Neuronal stem cell (in vitro differentiated cells): ENCODE measurements at regions not wholly inside any gene's neighbourhood (a gene's known extent, or its start where the extent isn't known, plus 50 kb on each side); places are given as distances from the start of the nearest gene placed in this dataset.

ENCODE experiments used
- DNase-seq: peaks from one replicate; pipeline ENCODE4 v3.0.0-alpha.2; 2013; ENCODE audit warnings: low spot score
- H2AFZ ChIP-seq: one replicate; pipeline ENCODE4 v1.6.1; 2013; ENCODE audit warnings: mild to moderate bottlenecking, low read length, inconsistent platforms
- H2AK5ac ChIP-seq: 2 replicates; pipeline ENCODE4 v1.6.1; 2013; ENCODE audit warnings: low read depth, mild to moderate bottlenecking, inconsistent platforms, low read length, moderate library complexity, mixed read lengths
- H2BK120ac ChIP-seq: 2 replicates; pipeline ENCODE4 v1.6.1; 2013; ENCODE audit warnings: low read depth, mild to moderate bottlenecking, inconsistent platforms, low read length, moderate library complexity, mixed read lengths
- H2BK12ac ChIP-seq: one replicate; pipeline ENCODE4 v1.6.1; 2013; ENCODE audit warnings: low read length, inconsistent platforms
- H2BK15ac ChIP-seq: 2 replicates; pipeline ENCODE4 v1.6.1; 2013; ENCODE audit warnings: mild to moderate bottlenecking, low read length, inconsistent platforms, mixed read lengths
- H2BK5ac ChIP-seq: one replicate; pipeline ENCODE4 v1.6.1; 2013; ENCODE audit warnings: inconsistent platforms, mild to moderate bottlenecking, low read length, moderate library complexity
- H3K14ac ChIP-seq: one replicate; pipeline ENCODE4 v1.6.1; 2013; ENCODE audit warnings: low read length, inconsistent platforms
- H3K18ac ChIP-seq: 2 replicates; pipeline ENCODE4 v1.6.1; 2013; ENCODE audit warnings: low read length, inconsistent platforms
- H3K23ac ChIP-seq: 2 replicates; pipeline ENCODE4 v1.6.1; 2013; ENCODE audit warnings: low read depth, mild to moderate bottlenecking, mixed read lengths, low read length, inconsistent platforms; ENCODE audit not compliant: poor library complexity
- H3K27ac ChIP-seq: replicated peaks from 3 replicates; pipeline ENCODE4 v1.5.1; 2013; ENCODE audit warnings: low read length, inconsistent platforms
- H3K27me3 ChIP-seq, 3 experiments: 2 replicates each; pipeline ENCODE4 v1.6.1; 2013; ENCODE audit warnings: low read length in 3 of 3, mild to moderate bottlenecking in 2 of 3, inconsistent platforms in 1 of 3, low read depth in 1 of 3, mixed read lengths in 1 of 3, moderate library complexity in 1 of 3; ENCODE audit not compliant: control insufficient read depth in 3 of 3, insufficient read depth in 3 of 3
- H3K36me3 ChIP-seq, 2 donors: replicated peaks in 1 of 2; 2 replicates each; pipeline ENCODE4 v1.6.1; 2013; ENCODE audit warnings: low read length in 2 of 2; ENCODE audit not compliant: control insufficient read depth in 2 of 2, insufficient read depth in 2 of 2
- H3K4ac ChIP-seq: 2 replicates; pipeline ENCODE4 v1.6.1; 2013; ENCODE audit warnings: inconsistent platforms, mild to moderate bottlenecking, low read length, moderate library complexity
- H3K4me1 ChIP-seq, 2 donors: 1 replicate in 1 of 2; 2 replicates in 1 of 2; pipeline ENCODE4 v1.6.1; 2013; ENCODE audit warnings: low read length in 2 of 2, low read depth in 1 of 2; ENCODE audit not compliant: control insufficient read depth in 2 of 2, insufficient read depth in 1 of 2
- H3K4me2 ChIP-seq: one replicate; pipeline ENCODE4 v1.6.1; 2013; ENCODE audit warnings: mild to moderate bottlenecking, low read length, inconsistent platforms; ENCODE audit not compliant: insufficient read depth, poor library complexity, severe bottlenecking
- H3K4me3 ChIP-seq, 2 donors: 2 replicates each; pipeline ENCODE4 v1.5.1; 2013; ENCODE audit warnings: low read length in 2 of 2, mild to moderate bottlenecking in 2 of 2, inconsistent platforms in 1 of 2, moderate library complexity in 1 of 2
- H3K79me1 ChIP-seq: one replicate; pipeline ENCODE4 v1.6.1; 2013; ENCODE audit warnings: low read depth, mild to moderate bottlenecking, inconsistent platforms, low read length, moderate library complexity
- H3K9ac ChIP-seq: one replicate; pipeline ENCODE4 v1.6.1; 2013; ENCODE audit warnings: mild to moderate bottlenecking, low read depth, low read length, inconsistent platforms; ENCODE audit not compliant: poor library complexity
- H3K9me3 ChIP-seq, 2 donors: replicated peaks in 1 of 2; 2 replicates each; pipeline versions ENCODE3 to v1.6.1; 2013; ENCODE audit warnings: low read length in 2 of 2, mild to moderate bottlenecking in 2 of 2, inconsistent platforms in 1 of 2, low read depth in 1 of 2, mixed read lengths in 1 of 2, moderate library complexity in 1 of 2; ENCODE audit not compliant: control insufficient read depth in 2 of 2, insufficient read depth in 1 of 2
- H4K8ac ChIP-seq: one replicate; pipeline ENCODE4 v1.6.1; 2013; ENCODE audit warnings: low read depth, mild to moderate bottlenecking, inconsistent platforms, low read length, moderate library complexity
- H4K91ac ChIP-seq: one replicate; pipeline ENCODE4 v1.6.1; 2013; ENCODE audit warnings: low read length, low read depth, mild to moderate bottlenecking, inconsistent platforms; ENCODE audit not compliant: poor library complexity
- WGBS, 2 donors: extraction: QIAGEN DNeasy Blood & Tissue Kit; methylation state at CpG; one replicate each; pipeline ENCODE4 v1.1.7; 2013; ENCODE audit warnings: missing lambda C conversion rate in 2 of 2, mixed read lengths in 1 of 2; ENCODE audit not compliant: insufficient read length in 2 of 2, insufficient replicate concordance in 1 of 2; ENCODE audit errors: extremely low coverage in 2 of 2; 5-methylcytosine and 5-hydroxymethylcytosine counted together

GRCh38 chr12:82069931-82070514 is 288.2 kb downstream of the CCDC59 start:
- Histone ChIP-seq H3K4ac (no peak overlapping the region), H2AK5ac (no peak overlapping the region), H3K36me3 (no peaks in the 10 kb centered on the region), H2BK5ac (no peak overlapping the region), H3K23ac (no peak overlapping the region), H3K9ac (no peak overlapping the region), H2BK120ac (no peak overlapping the region), H4K91ac (no peak overlapping the region), H3K27ac (no peak overlapping the region), H3K4me1 (no peaks in the 10 kb centered on the region), H3K14ac (no peak overlapping the region), H4K8ac (no peak overlapping the region), H2BK15ac (no peak overlapping the region), H3K79me1 (no peaks in the 10 kb centered on the region), H3K9me3 (no peaks in the 10 kb centered on the region), H2BK12ac (no peak overlapping the region), H2AFZ (no peak overlapping the region), H3K18ac (no peak overlapping the region), H3K27me3 (no peaks in the 10 kb centered on the region), H3K4me2 (no peak overlapping the region), H3K4me3 (no peak overlapping the region)
- WGBS, 2 donors = no CpG with 5 or more reads among the region's 2 CpGs
- no peak for DNase-seq

DNA sequence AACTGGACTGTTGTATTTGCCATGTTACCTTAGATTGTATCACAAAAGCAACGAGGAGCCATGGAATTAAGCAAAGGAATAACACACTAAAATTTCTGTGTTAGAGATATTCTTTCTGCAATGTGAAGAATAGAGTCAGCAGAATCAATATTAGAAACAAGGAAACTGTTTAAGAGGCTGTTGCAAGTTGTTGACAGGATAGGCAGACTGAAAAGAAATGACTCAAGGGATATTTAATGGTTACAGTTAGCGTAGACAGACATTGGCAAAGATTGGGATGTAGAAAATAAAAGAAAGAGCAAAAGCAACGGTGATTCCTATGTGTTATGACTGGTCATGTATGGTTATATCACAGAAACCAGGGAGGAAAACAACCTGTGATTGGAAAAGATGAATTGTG is 299.0 kb upstream of the PPFIA2 start:
- Histone ChIP-seq H4K8ac (no peak overlapping the region), H3K27me3 (no peaks in the 10 kb centered on the region), H3K9ac (no peak overlapping the region), H3K4me3 (no peak overlapping the region), H3K4ac (no peak overlapping the region), H3K9me3 (no peaks in the 10 kb centered on the region), H3K4me2 (no peak overlapping the region), H4K91ac (no peak overlapping the region), H2BK120ac (no peak overlapping the region), H3K79me1 (no peaks in the 10 kb centered on the region), H3K23ac (no peak overlapping the region), H2BK12ac (no peak overlapping the region), H3K4me1 (no peaks in the 10 kb centered on the region), H2AK5ac (no peak overlapping the region), H2BK5ac (no peak overlapping the region), H3K14ac (no peak overlapping the region), H3K18ac (no peak overlapping the region), H3K36me3 (no peaks in the 10 kb centered on the region), H2AFZ (no peak overlapping the region), H3K27ac (no peak overlapping the region), H2BK15ac (no peak overlapping the region)
- WGBS, 2 donors = no CpG with 5 or more reads among the region's 3 CpGs
- no peak for DNase-seq

DNA sequence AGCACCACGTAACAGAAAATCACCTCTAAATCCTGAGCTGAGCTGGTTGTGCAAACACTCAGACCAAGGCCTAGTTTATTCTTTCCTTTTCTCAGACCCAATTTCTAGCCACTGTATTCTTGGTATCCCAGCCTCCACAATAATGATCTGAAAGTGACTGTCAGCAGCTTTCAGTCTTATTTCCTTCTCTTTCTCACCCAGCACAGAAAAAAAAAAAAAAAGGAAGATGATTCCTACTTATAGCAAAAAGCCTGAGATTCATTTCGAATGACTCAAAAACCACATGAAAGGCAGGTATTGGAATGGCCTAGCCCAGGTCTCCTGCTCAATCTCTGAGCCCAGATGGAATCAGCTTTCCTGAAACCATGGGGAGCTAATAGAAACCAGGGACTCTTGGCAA is 298.6 kb upstream of the PPFIA2 start:
- no peak overlapping the region for H4K8ac ChIP-seq
- H3K27me3 ChIP-seq = no peaks in the 10 kb centered on the region
- no peak overlapping the region for H3K4me2 ChIP-seq
- H3K4me1 ChIP-seq = no peaks in the 10 kb centered on the region
- no peak overlapping the region for H3K18ac ChIP-seq
- H2AK5ac ChIP-seq = no peak overlapping the region
- H2BK120ac ChIP-seq = no peak overlapping the region
- no peak overlapping the region for H3K27ac ChIP-seq
- no peak overlapping the region for H2BK5ac ChIP-seq
- no peak overlapping the region for H3K14ac ChIP-seq
- H2BK12ac ChIP-seq = no peak overlapping the region
- H4K91ac ChIP-seq = no peak overlapping the region
- no peak overlapping the region for H2AFZ ChIP-seq
- H2BK15ac ChIP-seq = no peak overlapping the region
- H3K79me1 ChIP-seq = no peaks in the 10 kb centered on the region
- H3K9me3 ChIP-seq = no peaks in the 10 kb centered on the region
- no peak overlapping the region for H3K4me3 ChIP-seq
- H3K4ac ChIP-seq = no peak overlapping the region
- no peak for DNase-seq
- WGBS, 2 donors = no CpG with 5 or more reads among the region's 2 CpGs
- H3K23ac ChIP-seq = no peak overlapping the region
- H3K9ac ChIP-seq = no peak overlapping the region
- no peaks in the 10 kb centered on the region for H3K36me3 ChIP-seq

- no peaks in the 10 kb centered on the region for H3K27me3 ChIP-seq
- H2AK5ac ChIP-seq = no peak overlapping the region
- no peak overlapping the region for H3K18ac ChIP-seq
- no peak overlapping the region for H4K8ac ChIP-seq
- no peak overlapping the region for H2BK12ac ChIP-seq
- H3K4me3 ChIP-seq = no peak overlapping the region
- no peaks in the 10 kb centered on the region for H3K79me1 ChIP-seq
- H3K4ac ChIP-seq = no peak overlapping the region
- H3K9ac ChIP-seq = no peak overlapping the region
- H3K14ac ChIP-seq = no peak overlapping the region
- H3K4me2 ChIP-seq = no peak overlapping the region
- H3K36me3 ChIP-seq = no peaks in the 10 kb centered on the region
- no peak overlapping the region for H4K91ac ChIP-seq
- H3K27ac ChIP-seq = no peak overlapping the region
- H2AFZ ChIP-seq = no peak overlapping the region
- no peaks in the 10 kb centered on the region for H3K4me1 ChIP-seq
- H3K9me3 ChIP-seq = no peaks in the 10 kb centered on the region
- no peak overlapping the region for H2BK5ac ChIP-seq
- H3K23ac ChIP-seq = no peak overlapping the region
- DNase-seq = no peak
- no CpG with 5 or more reads among the region's 1 CpG for WGBS, 2 donors
- no peak overlapping the region for H2BK120ac ChIP-seq
- H2BK15ac ChIP-seq = no peak overlapping the region
Observed at GRCh38 chr12:82055391-82055790, 296.2 kb upstream of the PPFIA2 start.
